Nephron progenitor cell (in vitro differentiated cells): ENCODE measurements at regions not wholly inside any gene's neighbourhood (a gene's known extent, or its start where the extent isn't known, plus 50 kb on each side); places are given as distances from the start of the nearest gene placed in this dataset.
"Not testable (repeated sequence)": the region's sequence is repeated elsewhere in the genome, so short reads cannot be mapped to it uniquely, and the experiment has no call there.

Experiments
- DNase-seq: peaks from one replicate; pipeline ENCODE4 v3.0.0; 2021
- H3K27ac Mint-ChIP-seq: 2 replicates; pipeline ENCODE4 v1.8.0; 2021; ENCODE audit warnings: mild to moderate bottlenecking, moderate library complexity, mixed read lengths
- H3K27me3 Mint-ChIP-seq: 2 replicates; pipeline ENCODE4 v1.8.0; 2021; ENCODE audit warnings: mild to moderate bottlenecking, low read depth, mixed read lengths; ENCODE audit not compliant: poor library complexity
- H3K36me3 Mint-ChIP-seq: 2 replicates; pipeline ENCODE4 v1.8.0; 2021; ENCODE audit warnings: low read depth, mixed read lengths
- H3K4me1 Mint-ChIP-seq: 2 replicates; pipeline ENCODE4 v1.8.0; 2021; ENCODE audit warnings: mixed read lengths
- H3K4me3 Mint-ChIP-seq: 2 replicates; pipeline ENCODE4 v1.8.0; 2021; ENCODE audit warnings: mild to moderate bottlenecking, moderate library complexity, mixed read lengths
- H3K9me3 Mint-ChIP-seq: 2 replicates; pipeline ENCODE4 v1.8.0; 2021; ENCODE audit warnings: mild to moderate bottlenecking, moderate library complexity, mixed read lengths
- CTCF ChIP-seq: fragments of 200-600 bp; sonication (generic); IDR thresholded peaks from 2 replicates; pipeline ENCODE4 v1.5.0; 2021; ENCODE audit warnings: antibody characterized with exemption

GRCh38 chr3:192064959-192065358 is 604.0 kb downstream of the PYDC2 start:
- H3K36me3 Mint-ChIP-seq: no peaks in the 10 kb centered on the region
- no peak for TF ChIP-seq CTCF
- peaks cover 4% of the 10 kb centered on the region for H3K27me3 Mint-ChIP-seq
- no peaks in the 10 kb centered on the region for H3K9me3 Mint-ChIP-seq
- no peak overlapping the region for H3K27ac Mint-ChIP-seq
- H3K4me3 Mint-ChIP-seq: no peak overlapping the region
- H3K4me1 Mint-ChIP-seq: peaks cover 24% of the 10 kb centered on the region
- no peak for DNase-seq

- H3K27me3 Mint-ChIP-seq, H3K27ac Mint-ChIP-seq, H3K9me3 Mint-ChIP-seq, H3K36me3 Mint-ChIP-seq, H3K4me3 Mint-ChIP-seq, DNase-seq: not testable (repeated sequence)
- H3K4me1 Mint-ChIP-seq: peaks cover 11% of the 10 kb centered on the region
Observed at GRCh38 chr3:192066253-192066652, 605.3 kb downstream of the PYDC2 start.

- Mint-ChIP-seq H3K27me3 (peaks cover 4% of the 10 kb centered on the region), H3K9me3 (no peaks in the 10 kb centered on the region), H3K27ac (no peak overlapping the region), H3K4me3 (no peak overlapping the region), H3K4me1 (peaks cover 3% of the 10 kb centered on the region), H3K36me3 (no peaks in the 10 kb centered on the region)
- no peak for TF ChIP-seq CTCF
- no peak for DNase-seq
Observed at GRCh38 chr3:192068464-192069254, 607.7 kb downstream of the PYDC2 start.

- no peak for DNase-seq
- TF ChIP-seq CTCF: no peak
- Mint-ChIP-seq H3K9me3 (peaks cover 7% of the 10 kb centered on the region), H3K4me1 (peaks cover 44% of the 10 kb centered on the region), H3K36me3 (no peaks in the 10 kb centered on the region), H3K27me3 (peaks cover 4% of the 10 kb centered on the region), H3K27ac (no peak overlapping the region), H3K4me3 (no peak overlapping the region)
Observed at GRCh38 chr3:192077795-192078497, 617.0 kb downstream of the PYDC2 start.

GRCh38 chr3:192079098-192079497 is 618.1 kb downstream of the PYDC2 start:
- H3K27ac Mint-ChIP-seq: peak overlapping the region; percentile 66

More at GRCh38 chr3:192079098-192079497, 618.1 kb downstream of the PYDC2 start:
- H3K4me1 Mint-ChIP-seq: peaks cover 48% of the 10 kb centered on the region
- no peaks in the 10 kb centered on the region for H3K36me3 Mint-ChIP-seq
- no peak for TF ChIP-seq CTCF
- peaks cover 4% of the 10 kb centered on the region for H3K27me3 Mint-ChIP-seq
- DNase-seq: no peak
- H3K9me3 Mint-ChIP-seq: peaks cover 7% of the 10 kb centered on the region
- H3K4me3 Mint-ChIP-seq: no peak overlapping the region
